ENCODE measurements at regions not wholly inside any gene's neighbourhood (a gene's known extent, or its start where the extent isn't known, plus 50 kb on each side); places are given as distances from the start of the nearest gene placed in this dataset.

GRCh38 chr6:27672113-27672799 lies 199.4 kb upstream of the ZNF184 start (continued):
- TF ChIP-seq PHF20 (CRISPR knock-in tag; IDR thresholded peaks at IDR 0.05) (no peak), KDM1A (CRISPR knock-in tag; IDR thresholded peaks at IDR 0.05) (no peak; the same call in 1 of the 2 replicates), ZNF615 (CRISPR knock-in tag; IDR thresholded peaks at IDR 0.05; ENCODE audit: borderline replicate concordance) (no peak; the same call in 1 of the 2 replicates), ZNF776 (CRISPR knock-in tag; IDR thresholded peaks at IDR 0.05) (no peak), ZNF7 (CRISPR knock-in tag; IDR thresholded peaks at IDR 0.05) (peak; percentile 77), MXI1 (IDR thresholded peaks at IDR 0.05; ENCODE audit: borderline replicate concordance, low read depth, low read length) (0 out of 3 replicates have a peak, but pooled peaks have one; percentile 24), ZBTB37 (CRISPR knock-in tag; IDR thresholded peaks at IDR 0.05) (no peak), ZFP90 (CRISPR knock-in tag; IDR thresholded peaks at IDR 0.05; ENCODE audit: borderline replicate concordance) (no peak), TGIF2 (CRISPR knock-in tag; IDR thresholded peaks at IDR 0.05) (peak; percentile 32; the same call in 1 of the 2 replicates), TFDP1 (CRISPR knock-in tag; IDR thresholded peaks at IDR 0.05; ENCODE audit: borderline replicate concordance) (peak; percentile 78; the same call in 1 of the 2 replicates), ATAD3A (CRISPR knock-in tag; IDR thresholded peaks at IDR 0.05) (no peak), PTBP1 (IDR thresholded peaks at IDR 0.05; ENCODE audit: low read depth, low read length, poor library complexity, severe bottlenecking) (no peak), TCF7L2 (IDR thresholded peaks at IDR 0.05; ENCODE audit: low read depth, low read length) (no peak), ELK4 (CRISPR knock-in tag; IDR thresholded peaks at IDR 0.05; ENCODE audit: borderline replicate concordance) (no peak), TRIM24 (CRISPR knock-in tag; IDR thresholded peaks at IDR 0.05) (no peak), ATF6 (CRISPR knock-in tag; conservative IDR thresholded peaks at IDR 0.05) (no peak), MIER2 (CRISPR knock-in tag; IDR thresholded peaks at IDR 0.05) (peak; percentile 17), ZNF552 (CRISPR knock-in tag; IDR thresholded peaks at IDR 0.05; ENCODE audit: borderline replicate concordance) (peak; percentile 64; the same call in 1 of the 2 replicates), CERS6 (CRISPR knock-in tag; IDR thresholded peaks at IDR 0.05) (no peak), ZNF276 (CRISPR knock-in tag; IDR thresholded peaks at IDR 0.05; ENCODE audit: low read depth) (no peak)

Data from HepG2 (cell line).